C4-2B (cell line): ENCODE measurements at regions not wholly inside any gene's neighbourhood (a gene's known extent, or its start where the extent isn't known, plus 50 kb on each side); places are given as distances from the start of the nearest gene placed in this dataset.

Experiments
- H3K27ac ChIP-seq: fragments of 450-650 bp; 2 replicates; pipeline ENCODE4 v1.5.1; 2017
- CTCF ChIP-seq: fragments of 450-650 bp; conservative IDR thresholded peaks from 2 replicates; pipeline ENCODE4 v1.5.1; 2017; ENCODE audit warnings: mild to moderate bottlenecking
- ZFX ChIP-seq: fragments of 450-650 bp; IDR thresholded peaks from 2 replicates; pipeline ENCODE4 v1.6.1; 2017

DNA sequence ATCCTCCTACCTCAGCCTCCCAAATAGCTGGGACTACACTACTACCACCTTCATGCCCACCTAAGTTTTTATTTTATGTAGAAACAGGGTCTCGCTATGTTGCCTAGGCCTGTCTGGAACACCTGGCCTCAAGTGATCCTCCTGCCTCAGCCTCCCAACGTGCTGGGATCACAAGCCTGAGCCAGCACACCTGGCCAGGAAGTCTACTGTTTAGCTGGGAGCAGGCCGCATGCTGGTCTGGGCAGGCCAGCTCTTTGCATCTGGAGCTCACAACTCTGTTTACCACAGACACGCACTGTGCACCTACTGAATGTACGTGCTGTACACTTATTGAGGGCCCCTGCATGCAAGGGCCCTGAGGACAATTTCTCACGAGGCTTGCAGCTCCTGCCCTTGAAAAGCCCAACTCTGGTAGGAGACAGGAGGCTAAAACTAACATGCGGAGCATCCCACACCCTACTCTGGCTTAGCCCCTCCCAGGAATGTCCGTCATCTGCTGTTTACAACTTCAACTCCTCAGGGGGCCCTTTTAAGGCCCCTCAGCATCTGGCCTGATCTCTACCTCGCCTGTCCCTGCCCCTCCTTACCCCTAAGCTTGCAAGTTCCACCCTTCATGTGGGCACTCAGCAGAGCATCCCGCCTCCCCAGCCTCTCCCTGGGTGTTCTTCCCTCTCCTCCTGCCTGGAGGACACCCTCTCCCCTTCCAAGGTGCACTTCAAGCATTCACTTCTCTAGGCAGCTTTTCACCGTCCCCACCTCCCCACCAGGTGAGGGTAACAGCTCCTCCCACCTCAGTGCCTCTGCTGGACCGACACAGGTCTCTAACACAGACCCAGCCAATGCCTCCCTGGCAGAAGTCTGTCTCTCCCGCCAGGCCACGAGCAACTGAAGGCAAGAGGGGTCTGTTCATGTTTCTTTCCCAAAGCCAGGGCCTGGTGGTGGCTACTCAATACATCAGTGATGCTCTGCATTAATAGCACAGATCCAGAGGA lies 114.2 kb upstream of the UQCRFS1 start:
- TF ChIP-seq CTCF (no peak), ZFX (no peak)
- no peak overlapping the region for H3K27ac ChIP-seq

DNA sequence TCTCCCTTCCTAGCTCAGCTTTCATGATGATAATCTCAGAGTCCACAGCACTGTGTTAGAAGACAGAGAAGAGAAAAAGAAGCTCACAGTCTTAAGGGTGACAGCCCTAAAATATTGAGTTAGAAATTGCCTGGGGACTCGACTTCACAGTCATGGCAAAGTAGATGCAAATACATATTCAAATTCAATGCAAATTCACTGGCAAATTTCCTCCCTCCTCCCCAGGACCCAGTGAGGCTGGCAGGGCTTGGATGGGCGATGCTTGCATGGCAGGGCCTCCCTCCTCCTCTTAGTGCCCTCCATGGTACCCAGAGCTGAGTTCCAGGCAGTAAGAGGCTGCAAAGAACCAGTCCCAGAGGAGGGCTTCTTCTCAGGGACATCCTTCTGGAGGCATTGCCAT lies 115.6 kb upstream of the UQCRFS1 start:
- H3K27ac ChIP-seq: no peak overlapping the region
- TF ChIP-seq ZFX (no peak), CTCF (no peak)

GRCh38 chr19:29329460-29330134 lies 116.6 kb upstream of the UQCRFS1 start:
- H3K27ac ChIP-seq: no peak overlapping the region
- TF ChIP-seq CTCF: no peak
- TF ChIP-seq ZFX: no peak

- no peak for TF ChIP-seq ZFX
- TF ChIP-seq CTCF: no peak
- H3K27ac ChIP-seq: no peak overlapping the region
Measured at GRCh38 chr19:29336425-29336824, 123.5 kb upstream of the UQCRFS1 start.

DNA sequence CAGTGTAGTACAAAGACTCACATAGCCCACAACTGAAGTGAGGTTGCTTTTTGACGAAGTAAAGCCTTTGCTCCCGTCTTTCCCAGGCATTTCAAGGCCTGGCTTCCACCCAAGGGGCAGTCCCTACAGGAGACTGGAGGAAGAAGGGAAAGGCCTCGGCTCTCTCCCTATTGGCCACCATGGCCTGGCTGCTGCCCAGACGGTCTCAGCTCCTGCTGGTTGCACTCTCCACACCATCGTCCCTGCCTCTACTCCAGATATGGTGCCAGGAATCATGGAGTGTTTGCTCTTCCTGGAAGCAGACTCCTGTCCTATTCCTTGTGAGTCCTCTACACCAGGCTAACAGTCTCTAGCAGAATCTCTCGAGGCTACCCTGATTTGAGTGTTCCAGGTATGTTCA lies 124.1 kb upstream of the UQCRFS1 start:
- H3K27ac ChIP-seq: no peak overlapping the region
- TF ChIP-seq CTCF (no peak), ZFX (no peak)

DNA sequence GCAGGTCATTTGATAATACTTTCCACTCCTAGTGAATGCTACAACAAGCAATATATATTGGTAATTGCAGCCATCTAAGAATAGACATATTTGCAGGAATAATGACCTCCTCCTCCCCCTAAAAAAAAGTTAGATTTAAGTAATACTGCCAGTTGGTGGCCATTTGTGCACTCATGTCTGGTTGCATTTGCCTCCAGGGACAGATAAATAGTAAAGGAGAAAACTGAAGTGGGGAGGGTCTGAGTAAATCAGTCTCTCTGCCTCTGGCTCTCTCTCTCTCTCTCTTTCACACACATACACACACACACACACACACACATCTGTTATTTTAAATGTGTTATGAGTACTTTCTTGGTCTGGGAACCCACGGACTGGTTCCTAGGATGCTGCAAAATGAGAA lies 125.5 kb upstream of the UQCRFS1 start:
- no peak for TF ChIP-seq CTCF
- TF ChIP-seq ZFX: no peak
- no peak overlapping the region for H3K27ac ChIP-seq

DNA sequence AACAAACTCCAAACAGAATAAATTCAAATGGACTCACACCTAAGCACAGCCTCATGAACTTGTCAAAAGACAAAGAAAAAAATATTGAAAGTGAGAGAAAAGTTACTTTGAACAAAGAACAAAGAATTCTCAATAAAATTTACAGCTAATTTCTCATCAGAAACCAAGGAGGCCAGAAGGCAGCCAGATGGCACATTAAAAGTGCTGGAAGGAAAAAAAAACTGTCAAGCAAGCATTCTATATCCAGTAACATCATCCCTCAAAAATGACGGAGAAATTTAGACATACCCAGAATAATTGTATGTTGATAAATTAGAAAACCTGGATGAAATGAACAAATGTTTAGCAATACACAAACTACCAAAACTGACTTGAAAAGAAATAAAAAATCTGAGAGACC lies 129.8 kb upstream of the UQCRFS1 start:
- no peak for TF ChIP-seq CTCF
- TF ChIP-seq ZFX: no peak
- H3K27ac ChIP-seq: no peak overlapping the region
